ENCODE measurements at regions not wholly inside any gene's neighbourhood (a gene's known extent, or its start where the extent isn't known, plus 50 kb on each side); places are given as distances from the start of the nearest gene placed in this dataset.

DNA sequence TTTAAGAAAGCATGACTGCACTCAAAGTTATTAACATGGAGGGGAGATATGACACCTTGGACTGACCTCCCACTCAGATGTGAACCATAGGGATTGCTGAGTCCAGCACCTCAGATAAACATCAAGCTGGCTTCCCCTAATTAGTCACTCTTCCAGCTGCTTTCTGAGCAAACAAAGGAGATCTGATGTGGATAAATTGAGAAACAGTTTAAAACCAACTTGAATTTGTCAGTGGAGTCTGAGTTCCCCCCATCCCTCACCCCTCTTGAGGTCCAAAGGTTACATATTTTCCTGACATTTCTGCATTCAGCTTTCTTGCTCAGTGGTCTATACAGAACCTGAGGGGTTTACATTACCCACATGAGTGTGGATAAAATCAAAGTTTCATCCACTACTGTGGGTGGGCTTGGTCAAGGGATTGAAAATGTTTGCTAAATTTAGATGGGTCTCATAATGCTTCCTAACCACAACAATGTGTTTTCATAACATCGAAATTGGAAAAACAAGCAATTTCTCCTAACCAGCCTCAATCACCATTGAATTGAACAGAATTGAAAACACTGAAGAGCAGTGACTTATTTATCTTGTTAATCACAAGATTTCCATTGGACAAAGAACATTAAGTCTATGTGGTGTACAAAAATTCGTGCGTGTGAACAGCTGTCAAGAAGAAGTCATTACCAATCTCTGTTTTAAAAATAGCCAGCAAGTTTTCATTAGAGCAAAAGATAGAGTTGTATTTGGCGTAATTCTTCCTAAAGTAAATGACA is 292.3 kb downstream of the METTL15 start:
- H3K9me3 ChIP-seq (ENCODE audit: control insufficient read depth, insufficient read depth, low read length), result no peaks in the 10 kb centered on the region

DNA sequence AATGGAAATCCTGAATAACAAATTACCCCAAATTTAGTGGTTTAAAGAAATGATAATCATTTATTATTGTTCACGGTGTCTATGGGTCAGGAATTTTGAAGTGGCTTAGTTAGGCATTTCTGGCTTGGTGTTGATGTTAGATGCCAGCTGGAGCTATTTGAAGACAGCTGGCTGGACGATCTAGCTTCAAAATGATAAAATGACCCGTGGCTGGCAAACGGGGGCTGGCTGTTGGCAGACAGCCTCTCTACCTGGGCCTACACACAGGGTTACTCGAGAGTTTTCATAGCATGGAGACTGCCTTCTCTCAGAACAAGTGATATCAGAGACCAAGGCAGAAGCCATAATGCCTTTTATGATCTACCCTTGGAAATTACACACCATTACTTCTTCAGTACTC is 285.2 kb downstream of the METTL15 start:
- no peak overlapping the region for H3K9ac ChIP-seq (ENCODE audit: low read depth, low read length)
- H3K4me3 ChIP-seq (ENCODE audit: low read depth, low read length), result no peak overlapping the region
- no peaks in the 10 kb centered on the region for H3K4me1 ChIP-seq (ENCODE audit: control insufficient read depth, insufficient read depth, low read length)
- H3K36me3 ChIP-seq (ENCODE audit: control insufficient read depth, insufficient read depth, low read length), result no peaks in the 10 kb centered on the region
- H3K27me3 ChIP-seq (ENCODE audit: control insufficient read depth, insufficient read depth, low read length), result no peaks in the 10 kb centered on the region
- no peaks in the 10 kb centered on the region for H3K9me3 ChIP-seq (ENCODE audit: control insufficient read depth, insufficient read depth, low read length)

More for the DNA sequence above, 292.3 kb downstream of the METTL15 start:
- Histone ChIP-seq H3K9ac (ENCODE audit: low read depth, low read length) (no peak overlapping the region), H3K27me3 (ENCODE audit: control insufficient read depth, insufficient read depth, low read length) (no peaks in the 10 kb centered on the region), H3K36me3 (ENCODE audit: control insufficient read depth, insufficient read depth, low read length) (no peaks in the 10 kb centered on the region), H3K4me3 (ENCODE audit: low read depth, low read length) (no peak overlapping the region), H3K4me1 (ENCODE audit: control insufficient read depth, insufficient read depth, low read length) (no peaks in the 10 kb centered on the region)

DNA sequence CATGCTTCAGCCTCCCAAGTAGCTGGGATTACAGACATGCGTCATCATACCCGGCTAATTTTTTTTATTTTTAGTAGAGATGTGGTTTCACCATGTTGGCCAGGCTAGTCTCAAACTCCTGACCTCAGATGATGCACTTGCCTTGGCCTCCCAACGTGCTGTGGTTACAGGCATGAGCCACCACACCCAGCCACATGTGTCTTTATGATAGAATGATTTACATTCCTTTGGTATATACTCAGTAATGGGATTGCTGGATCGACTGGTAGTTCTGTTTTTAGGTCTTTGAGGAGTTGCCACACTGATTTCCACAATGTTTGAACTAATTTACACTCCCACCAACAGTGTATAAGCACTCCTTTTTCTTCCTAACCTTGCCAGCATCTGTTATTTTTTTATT is 276.2 kb downstream of the METTL15 start:
- no peaks in the 10 kb centered on the region for H3K36me3 ChIP-seq (ENCODE audit: control insufficient read depth, insufficient read depth, low read length)
- no peaks in the 10 kb centered on the region for H3K4me1 ChIP-seq (ENCODE audit: control insufficient read depth, insufficient read depth, low read length)
- H3K27me3 ChIP-seq (ENCODE audit: control insufficient read depth, insufficient read depth, low read length), result no peaks in the 10 kb centered on the region
- H3K9me3 ChIP-seq (ENCODE audit: control insufficient read depth, insufficient read depth, low read length), result peaks cover 3% of the 10 kb centered on the region
- no peak overlapping the region for H3K4me3 ChIP-seq (ENCODE audit: low read depth, low read length)
- no peak overlapping the region for H3K9ac ChIP-seq (ENCODE audit: low read depth, low read length)

DNA sequence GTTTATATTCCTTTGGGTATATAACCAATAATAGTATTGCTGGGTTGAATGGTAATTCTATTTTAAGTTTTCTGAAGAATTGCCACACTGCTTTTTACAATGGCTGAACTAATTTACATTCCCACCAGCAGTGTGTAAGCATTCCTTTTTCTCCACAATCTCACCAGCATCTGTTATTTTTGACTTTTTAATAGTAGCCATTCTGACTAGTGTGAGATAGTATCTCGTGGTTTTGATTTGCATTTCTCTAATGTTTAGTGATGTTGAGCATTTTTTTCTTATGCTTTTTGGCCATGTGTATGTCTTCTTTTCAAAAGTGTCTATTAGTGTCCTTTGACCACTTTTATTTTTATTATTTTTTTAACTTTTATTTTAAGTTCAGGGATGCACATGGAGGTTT is 275.3 kb downstream of the METTL15 start:
- peaks cover 3% of the 10 kb centered on the region for H3K9me3 ChIP-seq (ENCODE audit: control insufficient read depth, insufficient read depth, low read length)
- no peak overlapping the region for H3K9ac ChIP-seq (ENCODE audit: low read depth, low read length)
- no peak overlapping the region for H3K4me3 ChIP-seq (ENCODE audit: low read depth, low read length)
- H3K36me3 ChIP-seq (ENCODE audit: control insufficient read depth, insufficient read depth, low read length), result no peaks in the 10 kb centered on the region
- no peaks in the 10 kb centered on the region for H3K27me3 ChIP-seq (ENCODE audit: control insufficient read depth, insufficient read depth, low read length)
- no peaks in the 10 kb centered on the region for H3K4me1 ChIP-seq (ENCODE audit: control insufficient read depth, insufficient read depth, low read length)

All from iPS-15b (cell line).